Endothelial cell of umbilical vein (primary cell): ENCODE measurements at regions not wholly inside any gene's neighbourhood (a gene's known extent, or its start where the extent isn't known, plus 50 kb on each side); places are given as distances from the start of the nearest gene placed in this dataset.

Experiments
- BruUV-seq: library from RNA; stranded (reverse); fragments of 400-500 nt; replicated peaks from 2 replicates; lab custom pipeline; 2021; lab: Mats Ljungman, UMichigan
- CTCF ChIA-PET: fragments of 300-600, 350-600 bp; sonication (Branson Sonifier 250); formaldehyde crosslinking; loops from one replicate; lab custom pipeline; 2021; ENCODE audit warnings: antibody characterized with exemption, inconsistent platforms; lab: Charles Lee
- POLR2A ChIA-PET: fragments of 300-600, 350-600 bp; sonication (Branson Sonifier 250); formaldehyde crosslinking; loops from one replicate; lab custom pipeline; 2021; ENCODE audit warnings: antibody characterized with exemption, inconsistent platforms; lab: Charles Lee
- DNase-seq: peaks from one replicate; pipeline ENCODE4 v3.0.0-alpha.2; 2011; ENCODE audit warnings: low read depth, low spot score
- FAIRE-seq: peaks from 2 replicates; lab custom pipeline; 2011; peaks lifted over from hg19 to GRCh38; lab: Jason Lieb, UNC
- H2AFZ ChIP-seq: 2 replicates; pipeline ENCODE4 v1.6.0; 2012; ENCODE audit warnings: low read depth, low read length, control low read depth, inconsistent platforms
- H3K27ac ChIP-seq: 2 replicates; pipeline ENCODE4 v1.5.1; 2011; ENCODE audit warnings: low read depth, mild to moderate bottlenecking, control low read depth, low read length, moderate library complexity; ENCODE audit not compliant: insufficient read depth
- H3K27me3 ChIP-seq, 2 experiments: 2 replicates each; pipeline versions ENCODE4 v1.6.0 to v1.6.1; 2011; ENCODE audit warnings: low read length in 2 of 2, mixed read lengths in 1 of 2; ENCODE audit not compliant: control insufficient read depth in 2 of 2, insufficient read depth in 2 of 2
- H3K36me3 ChIP-seq, 2 experiments: 2 replicates in 1 of 2; 3 replicates in 1 of 2; pipeline ENCODE4 v1.5.1; 2011; ENCODE audit warnings: low read length in 2 of 2, mild to moderate bottlenecking in 1 of 2, moderate library complexity in 1 of 2; ENCODE audit not compliant: control insufficient read depth in 2 of 2, insufficient read depth in 2 of 2; ENCODE audit errors: extremely low read depth in 1 of 2
- H3K4me1 ChIP-seq: 3 replicates; pipeline ENCODE4 v1.5.1; 2011; ENCODE audit warnings: mild to moderate bottlenecking, low read length; ENCODE audit not compliant: control insufficient read depth, insufficient read depth; ENCODE audit errors: extremely low read depth
- H3K4me2 ChIP-seq: 2 replicates; pipeline ENCODE4 v1.6.1; 2011; ENCODE audit warnings: low read length, control low read depth, mixed read lengths; ENCODE audit not compliant: insufficient read depth
- H3K4me3 ChIP-seq, 3 experiments: fragments of 200-600 bp in 1 of 3; sonication (generic), shearing (Covaris generic) in 1 of 3; replicated peaks in 1 of 3; 2 replicates each; pipeline ENCODE4 v1.5.1; 2011 to 2016; ENCODE audit warnings: control low read depth in 3 of 3, low read length in 3 of 3, mild to moderate bottlenecking in 2 of 3, inconsistent platforms in 1 of 3, low read depth in 1 of 3, moderate library complexity in 1 of 3; ENCODE audit not compliant: insufficient read depth in 1 of 3
- H3K79me2 ChIP-seq: 2 replicates; pipeline ENCODE4 v1.6.0; 2012; ENCODE audit warnings: low read length, inconsistent platforms; ENCODE audit not compliant: control insufficient read depth, insufficient read depth
- H3K9ac ChIP-seq: replicated peaks from 2 replicates; pipeline ENCODE3; 2011; ENCODE audit warnings: low read length, control low read depth; ENCODE audit not compliant: insufficient read depth; ENCODE audit errors: extremely low read depth
- H3K9me1 ChIP-seq: replicated peaks from 3 replicates; pipeline ENCODE4 v1.6.0; 2011; ENCODE audit warnings: mild to moderate bottlenecking, low read length; ENCODE audit not compliant: control insufficient read depth, insufficient read depth; ENCODE audit errors: extremely low read depth
- H3K9me3 ChIP-seq: replicated peaks from 2 replicates; pipeline ENCODE4 v1.5.1; 2012; ENCODE audit warnings: low read length, inconsistent platforms; ENCODE audit not compliant: control insufficient read depth, insufficient read depth
- H4K20me1 ChIP-seq: replicated peaks from 2 replicates; pipeline ENCODE3; 2011; ENCODE audit warnings: mild to moderate bottlenecking, low read length; ENCODE audit not compliant: control insufficient read depth, insufficient read depth; ENCODE audit errors: extremely low read depth
- EZH2 ChIP-seq: IDR thresholded peaks from 2 replicates; pipeline ENCODE4 v1.6.1; 2012; ENCODE audit warnings: borderline replicate concordance, low read depth, mild to moderate bottlenecking, moderate library complexity, low read length, inconsistent platforms; ENCODE audit not compliant: severe bottlenecking
- FOS ChIP-seq: IDR thresholded peaks from 2 replicates; pipeline ENCODE4 v1.6.1; 2011; ENCODE audit warnings: mild to moderate bottlenecking, low read length, moderate library complexity, borderline replicate concordance; ENCODE audit not compliant: insufficient read depth
- GATA2 ChIP-seq: IDR thresholded peaks from 2 replicates; pipeline ENCODE4 v1.7.0; 2011; ENCODE audit warnings: low read depth, mild to moderate bottlenecking, moderate library complexity, mixed read lengths, low read length; ENCODE audit not compliant: insufficient read length, insufficient read depth
- JUN ChIP-seq: IDR thresholded peaks from 2 replicates; pipeline ENCODE4 v1.6.1; 2011; ENCODE audit warnings: borderline replicate concordance, low read depth; ENCODE audit not compliant: insufficient read length, insufficient read depth
- MYC ChIP-seq: IDR thresholded peaks from one replicate; pipeline ENCODE4 v1.6.1; 2011; ENCODE audit warnings: mild to moderate bottlenecking, low read depth, low read length
- POLR2A ChIP-seq: IDR thresholded peaks from 2 replicates; pipeline ENCODE4 v1.6.1; 2012; ENCODE audit warnings: low read depth, mild to moderate bottlenecking, control low read depth, low read length
- POLR2AphosphoS5 ChIP-seq: IDR thresholded peaks from 2 replicates; pipeline ENCODE4 v1.6.1; 2012; ENCODE audit warnings: low read depth, mild to moderate bottlenecking, control low read depth, low read length, moderate library complexity; ENCODE audit not compliant: insufficient read depth
- dilution Hi-C: fragments of 300-500 bp; cut with MboI; formaldehyde crosslinking; loops from one replicate; pipeline ENCODE4 v1.15.0; 2019; ENCODE audit warnings: low sequenced_read_pairs; ENCODE audit not compliant: extremely low pct_ligation_motif_present
- intact Hi-C: fragments of 100-400 bp; cut with micrococcal nuclease; formaldehyde crosslinking; loops from one replicate; pipeline ENCODE4 v1.10.0; 2022
- TF ChIP-seq, protein P1 (sequence below), 2 donors: IDR thresholded peaks; 1 replicate in 1 of 2; 2 replicates in 1 of 2; pipeline ENCODE4 v1.5.1; 2011; ENCODE audit warnings: low read length in 2 of 2, mild to moderate bottlenecking in 2 of 2, moderate library complexity in 2 of 2, control low read depth in 1 of 2, inconsistent platforms in 1 of 2, low read depth in 1 of 2; ENCODE audit not compliant: insufficient read depth in 1 of 2; ENCODE audit errors: extremely low read depth in 1 of 2
- TF ChIP-seq, protein P2 (sequence below): IDR thresholded peaks from 2 replicates; pipeline ENCODE4 v1.6.1; 2011; ENCODE audit not compliant: insufficient read depth, insufficient read length

DNA sequence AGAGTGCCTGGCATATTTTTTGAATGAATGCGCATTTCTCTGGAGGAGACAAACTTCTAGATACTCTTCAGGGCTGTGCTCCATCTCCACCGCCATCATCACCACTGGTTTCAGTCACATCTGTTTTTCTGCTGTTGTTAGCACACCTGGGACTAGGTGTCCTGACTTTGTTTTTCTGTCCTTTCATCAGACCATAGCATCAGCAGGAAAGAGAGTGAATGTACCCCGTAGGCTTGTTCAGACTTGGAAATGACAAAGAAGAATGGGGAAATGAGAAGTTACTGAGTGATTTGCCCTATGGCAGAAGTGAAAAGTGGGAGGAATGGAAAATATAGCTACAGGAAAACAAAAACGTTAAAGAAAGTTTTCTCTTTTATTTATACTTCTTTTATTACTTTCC, 965.2 kb upstream of the FANCL start:
- no peak for DNase-seq
- no peaks in the 10 kb centered on the region for H3K9me1 ChIP-seq
- no peaks in the 10 kb centered on the region for H3K79me2 ChIP-seq
- ChIA-PET CTCF (no interaction called here), POLR2A (no interaction called here)
- BruUV-seq, result no TSS peak
- FAIRE-seq, result no peak
- H3K4me1 ChIP-seq, result no peaks in the 10 kb centered on the region
- H3K36me3 ChIP-seq, result no peaks in the 10 kb centered on the region
- no peak overlapping the region for H2AFZ ChIP-seq
- no peaks in the 10 kb centered on the region for H3K9me3 ChIP-seq
- dilution Hi-C loops, result no loop called here
- no peak overlapping the region for H3K9ac ChIP-seq
- H3K4me3 ChIP-seq, result no peak overlapping the region
- TF ChIP-seq GATA2 (no peak), POLR2A (no peak)
- TF ChIP-seq, protein P1, sequence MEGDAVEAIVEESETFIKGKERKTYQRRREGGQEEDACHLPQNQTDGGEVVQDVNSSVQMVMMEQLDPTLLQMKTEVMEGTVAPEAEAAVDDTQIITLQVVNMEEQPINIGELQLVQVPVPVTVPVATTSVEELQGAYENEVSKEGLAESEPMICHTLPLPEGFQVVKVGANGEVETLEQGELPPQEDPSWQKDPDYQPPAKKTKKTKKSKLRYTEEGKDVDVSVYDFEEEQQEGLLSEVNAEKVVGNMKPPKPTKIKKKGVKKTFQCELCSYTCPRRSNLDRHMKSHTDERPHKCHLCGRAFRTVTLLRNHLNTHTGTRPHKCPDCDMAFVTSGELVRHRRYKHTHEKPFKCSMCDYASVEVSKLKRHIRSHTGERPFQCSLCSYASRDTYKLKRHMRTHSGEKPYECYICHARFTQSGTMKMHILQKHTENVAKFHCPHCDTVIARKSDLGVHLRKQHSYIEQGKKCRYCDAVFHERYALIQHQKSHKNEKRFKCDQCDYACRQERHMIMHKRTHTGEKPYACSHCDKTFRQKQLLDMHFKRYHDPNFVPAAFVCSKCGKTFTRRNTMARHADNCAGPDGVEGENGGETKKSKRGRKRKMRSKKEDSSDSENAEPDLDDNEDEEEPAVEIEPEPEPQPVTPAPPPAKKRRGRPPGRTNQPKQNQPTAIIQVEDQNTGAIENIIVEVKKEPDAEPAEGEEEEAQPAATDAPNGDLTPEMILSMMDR (IDR thresholded peaks at IDR 0.05; ENCODE audit: extremely low read depth in 1 of 2, insufficient read depth in 1 of 2, low read depth in 1 of 2, low read length in 2 of 2), result no peak
- H3K4me2 ChIP-seq, result no peak overlapping the region
- intact Hi-C loops, result no loop called here
- no peaks in the 10 kb centered on the region for H4K20me1 ChIP-seq
- H3K27ac ChIP-seq, result no peak overlapping the region
- H3K27me3 ChIP-seq, result no peaks in the 10 kb centered on the region

DNA sequence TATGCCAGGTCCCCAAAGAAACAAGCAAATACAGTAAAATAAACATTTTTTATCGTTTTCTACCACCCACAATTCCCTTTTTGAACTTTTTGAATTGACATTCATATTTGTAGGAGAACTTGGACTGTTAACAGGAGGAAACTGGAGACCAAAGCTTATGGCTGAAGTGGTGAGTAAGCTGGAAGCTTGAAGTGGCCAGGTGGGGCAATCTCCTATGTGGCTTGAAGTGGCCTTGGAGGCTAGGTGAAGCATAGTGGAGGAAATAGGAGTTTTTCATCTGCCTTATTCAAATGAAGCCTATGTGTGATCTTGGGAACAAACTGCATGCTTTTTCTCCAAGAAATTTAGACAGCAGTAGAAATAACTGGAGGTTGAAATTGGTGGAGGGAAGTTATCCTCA, 962.9 kb upstream of the FANCL start:
- no TSS peak for BruUV-seq
- Histone ChIP-seq H4K20me1 (no peaks in the 10 kb centered on the region), H3K79me2 (no peaks in the 10 kb centered on the region), H3K4me3 (no peak overlapping the region), H3K27ac (no peak overlapping the region), H2AFZ (no peak overlapping the region), H3K27me3 (no peaks in the 10 kb centered on the region), H3K9ac (no peak overlapping the region), H3K4me2 (no peak overlapping the region), H3K4me1 (no peaks in the 10 kb centered on the region), H3K9me1 (no peaks in the 10 kb centered on the region), H3K36me3 (no peaks in the 10 kb centered on the region), H3K9me3 (peaks cover 2% of the 10 kb centered on the region)
- intact Hi-C loops, result no loop called here
- ChIA-PET POLR2A (no interaction called here), CTCF (no interaction called here)
- TF ChIP-seq, protein P1 (IDR thresholded peaks at IDR 0.05; ENCODE audit: extremely low read depth in 1 of 2, insufficient read depth in 1 of 2, low read depth in 1 of 2, low read length in 2 of 2), result no peak
- TF ChIP-seq, protein P2, sequence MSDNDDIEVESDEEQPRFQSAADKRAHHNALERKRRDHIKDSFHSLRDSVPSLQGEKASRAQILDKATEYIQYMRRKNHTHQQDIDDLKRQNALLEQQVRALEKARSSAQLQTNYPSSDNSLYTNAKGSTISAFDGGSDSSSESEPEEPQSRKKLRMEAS, result no peak
- no peak for TF ChIP-seq POLR2AphosphoS5
- TF ChIP-seq FOS, result no peak
- no peak for TF ChIP-seq JUN
- TF ChIP-seq GATA2, result no peak
- no peak for TF ChIP-seq POLR2A
- no peak for TF ChIP-seq MYC
- no peak for TF ChIP-seq EZH2
- FAIRE-seq (no peak), DNase-seq (no peak)
- dilution Hi-C loops, result no loop called here
